Sigmoid colon (tissue), 4 donors: ENCODE measurements at regions not wholly inside any gene's neighbourhood (a gene's known extent, or its start where the extent isn't known, plus 50 kb on each side); places are given as distances from the start of the nearest gene placed in this dataset.
"Not testable (repeated sequence)": the region's sequence is repeated elsewhere in the genome, so short reads cannot be mapped to it uniquely, and the experiment has no call there.

Experiments
- CTCF ChIP-seq, 4 experiments: fragments of 450-650 bp in 3 of 4; fragments of 200-600 bp in 1 of 4; IDR thresholded peaks; one replicate each; pipeline ENCODE4 v1.5.1; 2016 to 2019; ENCODE audit warnings: antibody characterized with exemption in 4 of 4, mild to moderate bottlenecking in 3 of 4, moderate library complexity in 2 of 4
- POLR2A ChIP-seq, 2 donors: fragments of 450-650 bp; IDR thresholded peaks; one replicate each; pipeline ENCODE4 v1.6.1; 2016; ENCODE audit warnings: antibody characterized with exemption in 2 of 2, mild to moderate bottlenecking in 2 of 2, moderate library complexity in 2 of 2
- POLR2AphosphoS5 ChIP-seq, 4 donors: sonication (generic); formaldehyde crosslinking; IDR thresholded peaks; one replicate each; pipeline ENCODE4 v1.6.1; 2017; ENCODE audit warnings: antibody characterized with exemption in 4 of 4

GRCh38 chr1:206314951-206315636, 111.8 kb downstream of the SRGAP2 start:
- TF ChIP-seq CTCF, POLR2A, POLR2AphosphoS5 (IDR thresholded peaks at IDR 0.05): not testable (repeated sequence)
